K562 (cell line): ENCODE measurements at regions not wholly inside any gene's neighbourhood (a gene's known extent, or its start where the extent isn't known, plus 50 kb on each side); places are given as distances from the start of the nearest gene placed in this dataset.
A peak's percentile ranks its signal among the peaks of the same experiment; 100 is the strongest.

ENCODE experiments used
- ATAC-seq: fragments of 200-7000 bp; cut with Tn5 transposase; 3 replicates; pipeline ENCODE4 v1.9.1; 2020; ENCODE audit warnings: moderate library complexity
- BruUV-seq: library from RNA; stranded (reverse); fragments of 400-500 nt; replicated peaks from 2 replicates; lab custom pipeline; 2021; lab: Mats Ljungman, UMichigan
- CTCF ChIA-PET: fragments of 300-600 bp; formaldehyde crosslinking; extraction: SDS; loops from one replicate; lab custom pipeline; 2021; ENCODE audit warnings: low intra/inter-chr PET ratio; lab: Yijun Ruan, JAX
- POLR2A ChIA-PET: fragments of 300-600, 350-650 bp; sonication (Branson Sonifier 250); formaldehyde crosslinking; extraction: SDS; loops from one replicate; lab custom pipeline; 2021; ENCODE audit warnings: antibody characterized with exemption, inconsistent platforms; lab: Yijun Ruan, JAX
- DNase-seq, 4 experiments: peaks; one replicate each; pipeline versions ENCODE4 v3.0.0 to v3.0.0-alpha.2; 2011 to 2018; ENCODE audit warnings: low spot score in 3 of 4, mixed read lengths in 3 of 4; ENCODE audit errors: extremely low read depth in 1 of 4
- FAIRE-seq: peaks from 2 replicates; lab custom pipeline; 2011; peaks lifted over from hg19 to GRCh38; lab: Jason Lieb, UNC
- H2AFZ ChIP-seq: 2 replicates; pipeline ENCODE4 v1.6.0; 2011; ENCODE audit warnings: low read depth, low read length, control low read depth, inconsistent platforms
- H3K27ac ChIP-seq: fragments of 200-600 bp; 3 replicates; pipeline ENCODE4 v1.8.0; 2011; ENCODE audit warnings: low read depth, mild to moderate bottlenecking, control low read depth, inconsistent platforms, low read length, moderate library complexity, mixed read lengths; ENCODE audit errors: extremely low read depth
- H3K27me3 ChIP-seq, 2 experiments: fragments of 300-600 bp in 1 of 2; 2 replicates in 1 of 2; 3 replicates in 1 of 2; pipeline versions ENCODE4 v1.6.0 to v1.8.0; 2011; ENCODE audit warnings: inconsistent platforms in 2 of 2, low read length in 2 of 2, mild to moderate bottlenecking in 1 of 2, mixed read lengths in 1 of 2, moderate library complexity in 1 of 2; ENCODE audit not compliant: control insufficient read depth in 2 of 2, insufficient read depth in 2 of 2
- H3K36me3 ChIP-seq: fragments of 300-600 bp; 3 replicates; pipeline ENCODE4 v1.8.0; 2011; ENCODE audit warnings: mild to moderate bottlenecking, low read length, inconsistent platforms; ENCODE audit not compliant: control insufficient read depth, insufficient read depth
- H3K4me1 ChIP-seq, 2 experiments: fragments of 200-600 bp in 1 of 2; replicated peaks in 1 of 2; 2 replicates in 1 of 2; 3 replicates in 1 of 2; pipeline versions ENCODE4 v1.5.1 to v1.8.0; 2011; ENCODE audit warnings: inconsistent platforms in 2 of 2, low read length in 2 of 2, mild to moderate bottlenecking in 1 of 2, mixed read lengths in 1 of 2, moderate library complexity in 1 of 2; ENCODE audit not compliant: control insufficient read depth in 2 of 2, insufficient read depth in 2 of 2
- H3K4me2 ChIP-seq: 2 replicates; pipeline ENCODE4 v1.6.1; 2011; ENCODE audit warnings: low read length, control low read depth, inconsistent platforms, mixed read lengths; ENCODE audit not compliant: insufficient read depth
- H3K4me3 ChIP-seq: fragments of 200-600 bp; sonication (generic), shearing (Covaris generic); 2 replicates; pipeline ENCODE4 v1.5.1; 2016; ENCODE audit warnings: control low read depth, inconsistent platforms
- H3K79me2 ChIP-seq: fragments of 200-600 bp; 3 replicates; pipeline ENCODE4 v1.8.0; 2011; ENCODE audit warnings: low read length, inconsistent platforms; ENCODE audit not compliant: control insufficient read depth, insufficient read depth
- H3K9ac ChIP-seq, 2 experiments: 2 replicates each; pipeline versions ENCODE4 v1.6.0 to v1.6.1; 2011; ENCODE audit warnings: low read depth in 2 of 2, low read length in 2 of 2, control low read depth in 1 of 2, inconsistent platforms in 1 of 2, mild to moderate bottlenecking in 1 of 2, mixed read lengths in 1 of 2; ENCODE audit not compliant: insufficient read depth in 1 of 2
- H3K9me1 ChIP-seq: one replicate; pipeline ENCODE4 v1.6.0; 2011; ENCODE audit warnings: inconsistent platforms, mild to moderate bottlenecking, low read length, moderate library complexity; ENCODE audit not compliant: control insufficient read depth, insufficient read depth
- H3K9me3 ChIP-seq: replicated peaks from 2 replicates; pipeline ENCODE4 v1.5.1; 2011; ENCODE audit warnings: low read depth, low read length, inconsistent platforms; ENCODE audit not compliant: control insufficient read depth, insufficient read depth
- H4K20me1 ChIP-seq: replicated peaks from 2 replicates; pipeline ENCODE4 v1.6.1; 2011; ENCODE audit warnings: low read length, inconsistent platforms, mixed read lengths; ENCODE audit not compliant: control insufficient read depth, insufficient read depth
- CBFA2T3 ChIP-seq: fragments of 450-650 bp; IDR thresholded peaks from 2 replicates; pipeline ENCODE4 v1.6.1; 2017
- CEBPB ChIP-seq: fragments of 450-650 bp; IDR thresholded peaks from 2 replicates; pipeline ENCODE4 v1.6.1; 2016; ENCODE audit warnings: missing genetic modification characterization, missing compliant biosample characterization
- CEBPG ChIP-seq, 3 experiments: fragments of 200-800 bp in 1 of 3; sonication (Bioruptor generic) in 1 of 3; sonication (generic) in 1 of 3; formaldehyde crosslinking in 1 of 3; IDR thresholded peaks in 2 of 3; conservative IDR thresholded peaks in 1 of 3; 2 replicates each; pipeline versions ENCODE4 v1.6.1 to v1.8.0; 2016 to 2022; ENCODE audit warnings: missing compliant biosample characterization in 2 of 3, missing genetic modification characterization in 2 of 3, mild to moderate bottlenecking in 1 of 3, missing genetic modification reagents in 1 of 3
- FOXM1 ChIP-seq, 2 experiments: fragments of 450-650 bp in 1 of 2; sonication (generic) in 1 of 2; formaldehyde crosslinking in 1 of 2; IDR thresholded peaks; 2 replicates each; pipeline versions ENCODE4 v1.6.1 to v1.9.0; 2017 to 2022; ENCODE audit warnings: low read depth in 2 of 2, mild to moderate bottlenecking in 2 of 2, missing genetic modification reagents in 1 of 2, moderate library complexity in 1 of 2
- TAF9B ChIP-seq: fragments of 450-650 bp; IDR thresholded peaks from 2 replicates; pipeline ENCODE4 v1.6.1; 2018; ENCODE audit warnings: mild to moderate bottlenecking; ENCODE audit not compliant: partially characterized antibody
- XRCC4 ChIP-seq: IDR thresholded peaks from one replicate; pipeline ENCODE4 v1.6.1; 2011; ENCODE audit not compliant: insufficient read depth, insufficient read length; ENCODE audit errors: extremely low read depth
- ZNF143 ChIP-seq: sonication (generic); formaldehyde crosslinking; IDR thresholded peaks from 2 replicates; pipeline ENCODE4 v1.9.0; 2022; ENCODE audit warnings: mild to moderate bottlenecking, missing genetic modification reagents
- ZNF584 ChIP-seq: fragments of 200-800 bp; sonication (Bioruptor generic); IDR thresholded peaks from 2 replicates; pipeline ENCODE4 v1.6.1; 2016; ENCODE audit warnings: low read depth, mild to moderate bottlenecking, missing genetic modification characterization, missing compliant biosample characterization
- WGBS: fragments of 100-300 bp; shearing (Covaris generic); methylation state at CpG from one replicate; pipeline ENCODE4 v1.1.6; 2016; ENCODE audit warnings: low coverage, mixed read lengths; ENCODE audit not compliant: insufficient coverage; ENCODE audit errors: missing lambda C conversion rate; 5-methylcytosine and 5-hydroxymethylcytosine counted together
- in situ Hi-C: fragments of 300-500 bp; cut with MboI; formaldehyde crosslinking; loops from 4 replicates; pipeline ENCODE4 v1.15.0; 2018; ENCODE audit warnings: inconsistent platforms, mixed read lengths
- intact Hi-C: fragments of 100-400 bp; cut with micrococcal nuclease; formaldehyde crosslinking; loops from 2 replicates; pipeline ENCODE4 v1.14.2; 2022
- TF ChIP-seq, protein P1 (sequence below): sonication (generic); formaldehyde crosslinking; IDR thresholded peaks from 2 replicates; pipeline ENCODE4 v1.8.1; 2022; ENCODE audit warnings: missing genetic modification reagents

DNA sequence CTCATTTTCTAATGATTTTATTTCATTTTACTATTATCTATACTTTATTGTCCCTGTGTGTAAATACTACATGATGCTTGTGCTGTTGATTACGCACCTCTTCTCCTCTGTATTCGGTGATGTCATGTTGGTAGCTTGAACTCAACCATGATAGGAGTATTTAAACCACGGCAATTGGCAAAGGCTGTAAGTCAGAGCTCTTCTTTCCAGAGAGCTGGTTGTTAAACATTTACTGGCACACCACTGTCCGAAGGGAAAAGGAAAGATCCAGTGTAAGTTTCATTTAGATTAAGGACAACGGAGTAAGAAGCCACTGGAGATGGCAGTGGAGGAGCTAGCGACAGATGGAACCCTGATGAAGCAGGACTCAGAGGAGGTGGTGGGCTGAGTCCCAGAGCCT is 93.4 kb upstream of the KCNE2 start (continued):
- no peak for TF ChIP-seq FOXM1 (IDR thresholded peaks at IDR 0.05; ENCODE audit: low read depth)
- no peak for TF ChIP-seq FOXM1 (CRISPR knock-in tag; IDR thresholded peaks at IDR 0.05; ENCODE audit: low read depth)
- TF ChIP-seq TAF9B, result no peak
- TF ChIP-seq, protein P1, sequence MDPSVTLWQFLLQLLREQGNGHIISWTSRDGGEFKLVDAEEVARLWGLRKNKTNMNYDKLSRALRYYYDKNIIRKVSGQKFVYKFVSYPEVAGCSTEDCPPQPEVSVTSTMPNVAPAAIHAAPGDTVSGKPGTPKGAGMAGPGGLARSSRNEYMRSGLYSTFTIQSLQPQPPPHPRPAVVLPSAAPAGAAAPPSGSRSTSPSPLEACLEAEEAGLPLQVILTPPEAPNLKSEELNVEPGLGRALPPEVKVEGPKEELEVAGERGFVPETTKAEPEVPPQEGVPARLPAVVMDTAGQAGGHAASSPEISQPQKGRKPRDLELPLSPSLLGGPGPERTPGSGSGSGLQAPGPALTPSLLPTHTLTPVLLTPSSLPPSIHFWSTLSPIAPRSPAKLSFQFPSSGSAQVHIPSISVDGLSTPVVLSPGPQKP (CRISPR knock-in tag), result no peak
- TF ChIP-seq XRCC4, result no peak
- TF ChIP-seq ZNF143 (CRISPR knock-in tag), result no peak
- no peak for TF ChIP-seq ZNF584 (CRISPR knock-in tag)

DNA sequence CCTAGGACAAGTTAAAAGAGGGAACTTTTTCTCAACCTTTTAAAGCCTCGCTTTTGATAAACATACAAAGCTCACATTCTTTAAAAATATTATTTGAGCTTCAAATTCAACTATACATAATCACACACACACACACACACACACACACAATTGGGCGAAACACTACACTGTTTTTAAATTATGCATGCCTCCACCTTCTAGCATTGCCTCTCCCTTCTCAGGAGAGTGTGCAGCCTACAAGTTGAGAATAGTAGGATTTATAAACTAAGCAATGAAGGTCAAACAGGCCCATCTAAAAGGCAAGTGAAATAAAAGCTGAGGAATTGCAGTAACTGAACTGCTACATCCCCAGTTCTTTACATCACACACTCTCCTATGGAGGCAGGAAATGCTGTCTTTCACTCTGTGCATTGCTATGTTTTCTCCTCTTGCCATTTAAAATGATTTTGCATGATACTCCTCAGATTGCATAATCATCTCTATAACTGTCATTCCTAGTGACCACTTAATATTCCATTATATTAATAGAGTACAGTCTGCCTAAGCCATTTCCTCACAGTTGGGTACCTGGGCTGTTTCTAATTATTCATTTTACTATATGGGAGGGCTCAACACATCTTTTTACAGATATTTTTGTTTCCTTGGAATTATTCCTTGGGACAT is 92.5 kb upstream of the KCNE2 start:
- TF ChIP-seq CEBPG (CRISPR knock-in tag; IDR thresholded peaks at IDR 0.05) (no peak), CEBPG (tag; conservative IDR thresholded peaks at IDR 0.05 in 1 of 2, IDR thresholded peaks at IDR 0.05 in 1 of 2) (peak; percentile 35 to 52; a peak in 1 of 4 replicates), CBFA2T3 (no peak), CEBPB (tag) (peak; percentile 59)
- Histone ChIP-seq H3K9me1 (no peaks in the 10 kb centered on the region), H2AFZ (no peak overlapping the region), H3K4me2 (no peak overlapping the region), H3K27me3 (peaks cover 22 to 30% of the 10 kb centered on the region in 2 experiments), H4K20me1 (no peaks in the 10 kb centered on the region), H3K9me3 (no peaks in the 10 kb centered on the region), H3K4me1 (no peaks in the 10 kb centered on the region), H3K36me3 (no peaks in the 10 kb centered on the region), H3K4me3 (no peak overlapping the region), H3K27ac (no peak overlapping the region), H3K79me2 (no peaks in the 10 kb centered on the region), H3K9ac (no peak overlapping the region)
- POLR2A ChIA-PET, result interaction anchor here (0.8 to 1.4 kb wide), 2 partner anchors 9 to 19 kb away, joined by 3 to 4 read pairs; no protein-coding TSS in a partner anchor
- DNase-seq, result no peak
- CTCF ChIA-PET, result no interaction called here
- ATAC-seq, result no peak
- no peak for FAIRE-seq
- intact Hi-C loops (no loop called here), in situ Hi-C loops (no loop called here)
- 0% methylated on average over 2 of the region's 2 CpGs for WGBS
- BruUV-seq, result no TSS peak
